DOHH2 (cell line): ENCODE measurements at regions not wholly inside any gene's neighbourhood (a gene's known extent, or its start where the extent isn't known, plus 50 kb on each side); places are given as distances from the start of the nearest gene placed in this dataset.

Experiments
- H3F3A ChIP-seq: fragments of 200-600 bp; sonication (generic), shearing (Covaris generic); 2 replicates; pipeline ENCODE4 v1.6.0; 2016; ENCODE audit warnings: antibody characterized with exemption, mild to moderate bottlenecking; ENCODE audit not compliant: control insufficient read depth, insufficient read depth
- H3K27ac ChIP-seq: fragments of 200-600 bp; sonication (generic); 2 replicates; pipeline ENCODE4 v1.5.1; 2014; ENCODE audit warnings: low read depth, mild to moderate bottlenecking, low read length, moderate library complexity
- H3K27me3 ChIP-seq: fragments of 200-600 bp; sonication (generic); 2 replicates; pipeline ENCODE4 v1.6.1; 2014; ENCODE audit warnings: mild to moderate bottlenecking, low read length, mixed read lengths; ENCODE audit not compliant: control insufficient read depth
- H3K36me3 ChIP-seq: fragments of 200-600 bp; sonication (generic); 2 replicates; pipeline ENCODE4 v1.6.1; 2014; ENCODE audit warnings: mild to moderate bottlenecking, low read length, moderate library complexity, mixed read lengths; ENCODE audit not compliant: control insufficient read depth
- H3K4me1 ChIP-seq: fragments of 200-600 bp; sonication (generic); 2 replicates; pipeline ENCODE4 v1.6.1; 2014; ENCODE audit warnings: mild to moderate bottlenecking, low read length, mixed read lengths; ENCODE audit not compliant: control insufficient read depth
- H3K4me2 ChIP-seq: fragments of 200-600 bp; sonication (generic); 2 replicates; pipeline ENCODE4 v1.6.0; 2014; ENCODE audit warnings: mild to moderate bottlenecking, low read length, moderate library complexity
- H3K4me3 ChIP-seq: fragments of 200-600 bp; sonication (generic); 2 replicates; pipeline ENCODE4 v1.5.1; 2014; ENCODE audit warnings: mild to moderate bottlenecking, low read length, mixed read lengths
- H3K79me2 ChIP-seq: fragments of 200-600 bp; sonication (generic); 2 replicates; pipeline ENCODE4 v1.6.1; 2014; ENCODE audit warnings: mild to moderate bottlenecking, low read length, mixed read lengths; ENCODE audit not compliant: control insufficient read depth
- H3K9me2 ChIP-seq: fragments of 200-600 bp; sonication (generic); replicated peaks from 2 replicates; pipeline ENCODE4 v1.6.1; 2014; ENCODE audit warnings: mild to moderate bottlenecking, low read length, mixed read lengths; ENCODE audit not compliant: control insufficient read depth
- H3K9me3 ChIP-seq: fragments of 200-600 bp; sonication (generic); 2 replicates; pipeline ENCODE4 v1.6.1; 2014; ENCODE audit warnings: antibody characterized with exemption, low read length, mixed read lengths; ENCODE audit not compliant: control insufficient read depth, insufficient read depth
- H4K20me1 ChIP-seq: fragments of 200-600 bp; sonication (generic); 2 replicates; pipeline ENCODE4 v1.6.0; 2014; ENCODE audit warnings: low read depth, mild to moderate bottlenecking, antibody characterized with exemption, low read length, moderate library complexity; ENCODE audit not compliant: control insufficient read depth, insufficient read depth
- EZH2phosphoT487 ChIP-seq: fragments of 200-600 bp; sonication (generic); IDR thresholded peaks from 2 replicates; pipeline ENCODE4 v1.6.1; 2017; ENCODE audit warnings: borderline replicate concordance, mild to moderate bottlenecking, antibody characterized with exemption, low read length, moderate library complexity, mixed read lengths
- TF ChIP-seq, protein P1 (sequence below): fragments of 200-600 bp; sonication (generic); IDR thresholded peaks from one replicate; pipeline ENCODE4 v1.5.1; 2014; ENCODE audit warnings: antibody characterized with exemption, mild to moderate bottlenecking, low read depth, low read length; ENCODE audit not compliant: poor library complexity, severe bottlenecking

- Histone ChIP-seq H3K9me2 (no peaks in the 10 kb centered on the region), H3K4me3 (no peak overlapping the region), H3K79me2 (no peaks in the 10 kb centered on the region), H3K4me1 (no peaks in the 10 kb centered on the region), H3F3A (no peaks in the 10 kb centered on the region), H4K20me1 (no peaks in the 10 kb centered on the region), H3K36me3 (no peaks in the 10 kb centered on the region), H3K9me3 (no peaks in the 10 kb centered on the region), H3K27ac (no peak overlapping the region), H3K27me3 (no peaks in the 10 kb centered on the region), H3K4me2 (no peak overlapping the region)
- TF ChIP-seq, protein P1, sequence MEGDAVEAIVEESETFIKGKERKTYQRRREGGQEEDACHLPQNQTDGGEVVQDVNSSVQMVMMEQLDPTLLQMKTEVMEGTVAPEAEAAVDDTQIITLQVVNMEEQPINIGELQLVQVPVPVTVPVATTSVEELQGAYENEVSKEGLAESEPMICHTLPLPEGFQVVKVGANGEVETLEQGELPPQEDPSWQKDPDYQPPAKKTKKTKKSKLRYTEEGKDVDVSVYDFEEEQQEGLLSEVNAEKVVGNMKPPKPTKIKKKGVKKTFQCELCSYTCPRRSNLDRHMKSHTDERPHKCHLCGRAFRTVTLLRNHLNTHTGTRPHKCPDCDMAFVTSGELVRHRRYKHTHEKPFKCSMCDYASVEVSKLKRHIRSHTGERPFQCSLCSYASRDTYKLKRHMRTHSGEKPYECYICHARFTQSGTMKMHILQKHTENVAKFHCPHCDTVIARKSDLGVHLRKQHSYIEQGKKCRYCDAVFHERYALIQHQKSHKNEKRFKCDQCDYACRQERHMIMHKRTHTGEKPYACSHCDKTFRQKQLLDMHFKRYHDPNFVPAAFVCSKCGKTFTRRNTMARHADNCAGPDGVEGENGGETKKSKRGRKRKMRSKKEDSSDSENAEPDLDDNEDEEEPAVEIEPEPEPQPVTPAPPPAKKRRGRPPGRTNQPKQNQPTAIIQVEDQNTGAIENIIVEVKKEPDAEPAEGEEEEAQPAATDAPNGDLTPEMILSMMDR, result no peak
- TF ChIP-seq EZH2phosphoT487, result no peak
Measured at GRCh38 chr13:44750630-44751029, 174.5 kb upstream of the TSC22D1 start.

- H3K9me3 ChIP-seq, result no peaks in the 10 kb centered on the region
- no peaks in the 10 kb centered on the region for H3K4me1 ChIP-seq
- no peak for TF ChIP-seq EZH2phosphoT487
- TF ChIP-seq, protein P1, result no peak
- no peaks in the 10 kb centered on the region for H3K27me3 ChIP-seq
- no peak overlapping the region for H3K27ac ChIP-seq
- no peaks in the 10 kb centered on the region for H3K36me3 ChIP-seq
- no peak overlapping the region for H3K4me3 ChIP-seq
- no peaks in the 10 kb centered on the region for H3K9me2 ChIP-seq
- H3K79me2 ChIP-seq, result no peaks in the 10 kb centered on the region
- no peaks in the 10 kb centered on the region for H4K20me1 ChIP-seq
- no peak overlapping the region for H3K4me2 ChIP-seq
- H3F3A ChIP-seq, result no peaks in the 10 kb centered on the region
Measured at GRCh38 chr13:44749906-44750305, 173.8 kb upstream of the TSC22D1 start.

DNA sequence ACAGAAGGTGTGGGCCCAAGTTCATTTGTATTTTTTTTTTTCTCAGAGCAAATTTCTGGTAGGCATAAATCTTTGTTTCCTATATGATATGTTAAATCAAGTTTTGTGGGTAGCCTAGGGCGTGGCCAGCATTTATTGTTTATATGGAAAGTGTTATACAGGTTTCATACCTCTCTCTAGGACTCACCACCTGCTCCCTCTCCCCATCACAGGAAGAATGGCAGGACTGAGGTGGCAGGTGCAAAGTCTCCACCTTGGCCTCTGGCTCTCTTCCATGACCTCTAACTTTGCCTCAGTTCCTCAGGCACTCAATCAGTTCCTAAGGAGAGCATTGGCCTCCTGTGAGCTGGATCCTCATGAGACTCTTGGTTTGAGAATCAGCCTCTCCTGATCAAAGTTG, 172.3 kb upstream of the TSC22D1 start:
- H4K20me1 ChIP-seq, result no peaks in the 10 kb centered on the region
- H3K9me2 ChIP-seq, result no peaks in the 10 kb centered on the region
- TF ChIP-seq EZH2phosphoT487, result no peak
- TF ChIP-seq, protein P1, result no peak
- H3K4me1 ChIP-seq, result no peaks in the 10 kb centered on the region
- H3K4me2 ChIP-seq, result no peak overlapping the region
- H3K4me3 ChIP-seq, result no peak overlapping the region
- no peak overlapping the region for H3K27ac ChIP-seq
- H3K36me3 ChIP-seq, result no peaks in the 10 kb centered on the region
- no peaks in the 10 kb centered on the region for H3K9me3 ChIP-seq
- no peaks in the 10 kb centered on the region for H3K79me2 ChIP-seq
- H3K27me3 ChIP-seq, result no peaks in the 10 kb centered on the region
- H3F3A ChIP-seq, result no peaks in the 10 kb centered on the region

DNA sequence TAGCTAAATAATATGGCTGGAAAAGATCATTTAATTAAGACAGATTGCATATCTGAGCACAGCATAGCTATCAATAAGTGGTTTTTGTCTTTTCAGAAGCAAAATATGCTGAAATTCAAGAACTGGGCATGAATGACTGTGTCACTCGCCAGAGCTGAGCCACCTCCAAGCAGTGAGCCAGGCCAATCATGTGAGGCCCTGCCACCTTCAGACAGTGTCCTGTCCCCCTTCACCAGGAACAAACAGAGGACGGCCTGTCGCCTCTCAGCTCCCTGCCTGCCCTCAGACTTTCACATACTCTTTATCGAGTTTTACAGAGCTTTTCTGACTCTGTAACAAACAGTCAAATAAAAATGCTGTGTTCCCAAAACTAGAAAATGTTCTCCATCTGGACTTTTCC, 171.0 kb upstream of the TSC22D1 start:
- no peaks in the 10 kb centered on the region for H3K9me3 ChIP-seq
- no peaks in the 10 kb centered on the region for H3K4me1 ChIP-seq
- no peak overlapping the region for H3K4me3 ChIP-seq
- H3K9me2 ChIP-seq, result no peaks in the 10 kb centered on the region
- H3K27me3 ChIP-seq, result no peaks in the 10 kb centered on the region
- H4K20me1 ChIP-seq, result no peaks in the 10 kb centered on the region
- H3K27ac ChIP-seq, result no peak overlapping the region
- TF ChIP-seq, protein P1, result no peak
- no peak for TF ChIP-seq EZH2phosphoT487
- no peak overlapping the region for H3K4me2 ChIP-seq
- no peaks in the 10 kb centered on the region for H3K79me2 ChIP-seq
- H3K36me3 ChIP-seq, result no peaks in the 10 kb centered on the region
- H3F3A ChIP-seq, result no peaks in the 10 kb centered on the region
